Esophagus muscularis mucosa (tissue), 3 donors: ENCODE measurements at regions not wholly inside any gene's neighbourhood (a gene's known extent, or its start where the extent isn't known, plus 50 kb on each side); places are given as distances from the start of the nearest gene placed in this dataset.

Experiments used
- POLR2A ChIP-seq: fragments of 450-650 bp; IDR thresholded peaks from one replicate; pipeline ENCODE4 v1.6.1; 2017; ENCODE audit warnings: antibody characterized with exemption, moderate library complexity, mild to moderate bottlenecking, low read depth
- TF ChIP-seq, protein P1 (sequence below), 3 experiments: fragments of 200-600 bp in 2 of 3; fragments of 450-650 bp in 1 of 3; sonication (generic) in 2 of 3; IDR thresholded peaks; one replicate each; pipeline ENCODE4 v1.5.1; 2017 to 2019; ENCODE audit warnings: antibody characterized with exemption in 3 of 3, mild to moderate bottlenecking in 2 of 3, moderate library complexity in 1 of 3

DNA sequence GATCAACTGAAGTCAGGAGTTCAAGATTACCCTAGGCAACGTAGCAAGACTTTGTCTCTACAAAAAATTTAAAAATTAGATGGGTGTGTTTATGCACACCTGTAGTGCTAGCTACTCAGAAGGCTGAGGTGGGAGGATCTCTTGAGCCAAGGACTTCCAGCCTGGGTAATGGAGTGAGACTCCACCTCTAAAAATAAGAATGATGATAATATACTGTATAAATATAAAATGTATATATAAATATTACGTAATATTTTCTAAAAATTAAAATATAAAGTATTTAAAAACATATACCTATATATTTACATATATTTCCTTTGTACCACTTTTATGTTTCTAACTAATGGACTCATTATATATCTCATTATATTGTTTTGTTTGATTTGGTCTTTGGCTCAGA, 409.5 kb upstream of the REG3G start:
- TF ChIP-seq, protein P1, sequence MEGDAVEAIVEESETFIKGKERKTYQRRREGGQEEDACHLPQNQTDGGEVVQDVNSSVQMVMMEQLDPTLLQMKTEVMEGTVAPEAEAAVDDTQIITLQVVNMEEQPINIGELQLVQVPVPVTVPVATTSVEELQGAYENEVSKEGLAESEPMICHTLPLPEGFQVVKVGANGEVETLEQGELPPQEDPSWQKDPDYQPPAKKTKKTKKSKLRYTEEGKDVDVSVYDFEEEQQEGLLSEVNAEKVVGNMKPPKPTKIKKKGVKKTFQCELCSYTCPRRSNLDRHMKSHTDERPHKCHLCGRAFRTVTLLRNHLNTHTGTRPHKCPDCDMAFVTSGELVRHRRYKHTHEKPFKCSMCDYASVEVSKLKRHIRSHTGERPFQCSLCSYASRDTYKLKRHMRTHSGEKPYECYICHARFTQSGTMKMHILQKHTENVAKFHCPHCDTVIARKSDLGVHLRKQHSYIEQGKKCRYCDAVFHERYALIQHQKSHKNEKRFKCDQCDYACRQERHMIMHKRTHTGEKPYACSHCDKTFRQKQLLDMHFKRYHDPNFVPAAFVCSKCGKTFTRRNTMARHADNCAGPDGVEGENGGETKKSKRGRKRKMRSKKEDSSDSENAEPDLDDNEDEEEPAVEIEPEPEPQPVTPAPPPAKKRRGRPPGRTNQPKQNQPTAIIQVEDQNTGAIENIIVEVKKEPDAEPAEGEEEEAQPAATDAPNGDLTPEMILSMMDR (IDR thresholded peaks at IDR 0.05) = no peak
- TF ChIP-seq POLR2A = no peak
